ENCODE measurements at regions not wholly inside any gene's neighbourhood (a gene's known extent, or its start where the extent isn't known, plus 50 kb on each side); places are given as distances from the start of the nearest gene placed in this dataset.

DNA sequence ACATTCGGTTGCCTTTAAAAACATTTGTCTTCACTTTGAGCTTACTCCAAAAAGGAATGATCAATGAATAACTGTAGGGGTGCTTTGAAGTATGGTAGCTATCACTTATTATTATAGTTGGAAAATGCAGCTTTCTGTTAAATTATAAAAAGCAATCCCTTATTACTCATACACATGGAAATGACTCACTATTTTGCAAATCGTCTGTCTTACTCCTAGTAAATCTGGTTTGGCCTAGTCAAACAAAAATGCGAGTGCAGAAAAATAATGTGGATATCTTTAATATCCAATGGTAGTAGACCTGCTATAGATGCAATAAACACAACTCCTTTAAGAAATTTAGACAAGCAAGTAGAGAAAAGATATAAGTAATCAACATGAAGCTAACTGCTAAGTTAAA lies 112.5 kb downstream of the ZIC1 start:
- TF ChIP-seq CTCF (IDR thresholded peaks at IDR 0.05) (no peak), POLR2A (IDR thresholded peaks at IDR 0.05) (no peak)
